ENCODE measurements at regions not wholly inside any gene's neighbourhood (a gene's known extent, or its start where the extent isn't known, plus 50 kb on each side); places are given as distances from the start of the nearest gene placed in this dataset.

GRCh38 chr2:224185023-224185601 is 146.0 kb upstream of the SERPINE2 start:
- Histone ChIP-seq H3K9me3 (ENCODE audit: control insufficient read depth in 2 of 3, insufficient read depth in 1 of 3, low read length in 3 of 3) (peaks cover 0 to 4% (median 0%) of the 10 kb centered on the region in 3 donors), H3K27ac (ENCODE audit: low read depth in 2 of 2, low read length in 2 of 2) (no peak overlapping the region), H3K4me1 (ENCODE audit: control insufficient read depth in 2 of 3, insufficient read depth in 2 of 3, low read depth in 1 of 3, low read length in 3 of 3) (no peaks in the 10 kb centered on the region), H3K9ac (ENCODE audit: low read length in 3 of 3) (no peak overlapping the region), H3K36me3 (ENCODE audit: control insufficient read depth in 2 of 3, insufficient read depth in 3 of 3, low read length in 3 of 3) (no peaks in the 10 kb centered on the region), H3K4me3 (ENCODE audit: low read length in 3 of 3) (no peak overlapping the region), H3K27me3 (ENCODE audit: control insufficient read depth, insufficient read depth, low read length) (no peaks in the 10 kb centered on the region)
- no peak for TF ChIP-seq CTCF (IDR thresholded peaks at IDR 0.05; ENCODE audit: borderline replicate concordance, extremely low read depth, insufficient read depth)
- intact Hi-C loops (cut with DNase I): no loop called here
- DNase-seq (no peak), FAIRE-seq (no peak)

- Histone ChIP-seq H3K9ac (ENCODE audit: low read length in 3 of 3) (no peak overlapping the region), H3K27me3 (ENCODE audit: control insufficient read depth, insufficient read depth, low read length) (no peaks in the 10 kb centered on the region), H3K4me3 (ENCODE audit: low read length in 3 of 3) (no peak overlapping the region), H3K36me3 (ENCODE audit: control insufficient read depth in 2 of 3, insufficient read depth in 3 of 3, low read length in 3 of 3) (no peaks in the 10 kb centered on the region), H3K9me3 (ENCODE audit: control insufficient read depth in 2 of 3, insufficient read depth in 1 of 3, low read length in 3 of 3) (peaks cover 0 to 4% (median 0%) of the 10 kb centered on the region in 3 donors), H3K27ac (ENCODE audit: low read depth in 2 of 2, low read length in 2 of 2) (no peak overlapping the region), H3K4me1 (ENCODE audit: control insufficient read depth in 2 of 3, insufficient read depth in 2 of 3, low read depth in 1 of 3, low read length in 3 of 3) (no peaks in the 10 kb centered on the region)
- DNase-seq: no peak
- FAIRE-seq: no peak
- no peak for TF ChIP-seq CTCF (IDR thresholded peaks at IDR 0.05; ENCODE audit: borderline replicate concordance, extremely low read depth, insufficient read depth)
- intact Hi-C loops (cut with DNase I): no loop called here
These were observed 144.0 kb upstream of the SERPINE2 start for GRCh38 chr2:224183086-224183485.

- H3K9me3 ChIP-seq (ENCODE audit: control insufficient read depth in 2 of 3, insufficient read depth in 1 of 3, low read length in 3 of 3): peaks cover 0 to 4% (median 0%) of the 10 kb centered on the region in 3 donors
- intact Hi-C loops (cut with DNase I): no loop called here
- TF ChIP-seq CTCF (IDR thresholded peaks at IDR 0.05; ENCODE audit: borderline replicate concordance, extremely low read depth, insufficient read depth): no peak
These were observed 143.4 kb upstream of the SERPINE2 start for GRCh38 chr2:224182498-224182897.

More at GRCh38 chr2:224182498-224182897, 143.4 kb upstream of the SERPINE2 start:
- no peak overlapping the region for H3K4me3 ChIP-seq (ENCODE audit: low read length in 3 of 3)
- H3K27me3 ChIP-seq (ENCODE audit: control insufficient read depth, insufficient read depth, low read length): no peaks in the 10 kb centered on the region
- H3K27ac ChIP-seq (ENCODE audit: low read depth in 2 of 2, low read length in 2 of 2): no peak overlapping the region
- no peak overlapping the region for H3K9ac ChIP-seq (ENCODE audit: low read length in 3 of 3)
- DNase-seq (no peak), FAIRE-seq (no peak)
- H3K4me1 ChIP-seq (ENCODE audit: control insufficient read depth in 2 of 3, insufficient read depth in 2 of 3, low read depth in 1 of 3, low read length in 3 of 3): no peaks in the 10 kb centered on the region
- H3K36me3 ChIP-seq (ENCODE audit: control insufficient read depth in 2 of 3, insufficient read depth in 3 of 3, low read length in 3 of 3): no peaks in the 10 kb centered on the region

Data from kidney (tissue), 13 donors.